ENCODE measurements at regions not wholly inside any gene's neighbourhood (a gene's known extent, or its start where the extent isn't known, plus 50 kb on each side); places are given as distances from the start of the nearest gene placed in this dataset.

- TF ChIP-seq, protein P1, sequence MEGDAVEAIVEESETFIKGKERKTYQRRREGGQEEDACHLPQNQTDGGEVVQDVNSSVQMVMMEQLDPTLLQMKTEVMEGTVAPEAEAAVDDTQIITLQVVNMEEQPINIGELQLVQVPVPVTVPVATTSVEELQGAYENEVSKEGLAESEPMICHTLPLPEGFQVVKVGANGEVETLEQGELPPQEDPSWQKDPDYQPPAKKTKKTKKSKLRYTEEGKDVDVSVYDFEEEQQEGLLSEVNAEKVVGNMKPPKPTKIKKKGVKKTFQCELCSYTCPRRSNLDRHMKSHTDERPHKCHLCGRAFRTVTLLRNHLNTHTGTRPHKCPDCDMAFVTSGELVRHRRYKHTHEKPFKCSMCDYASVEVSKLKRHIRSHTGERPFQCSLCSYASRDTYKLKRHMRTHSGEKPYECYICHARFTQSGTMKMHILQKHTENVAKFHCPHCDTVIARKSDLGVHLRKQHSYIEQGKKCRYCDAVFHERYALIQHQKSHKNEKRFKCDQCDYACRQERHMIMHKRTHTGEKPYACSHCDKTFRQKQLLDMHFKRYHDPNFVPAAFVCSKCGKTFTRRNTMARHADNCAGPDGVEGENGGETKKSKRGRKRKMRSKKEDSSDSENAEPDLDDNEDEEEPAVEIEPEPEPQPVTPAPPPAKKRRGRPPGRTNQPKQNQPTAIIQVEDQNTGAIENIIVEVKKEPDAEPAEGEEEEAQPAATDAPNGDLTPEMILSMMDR (IDR thresholded peaks at IDR 0.05; ENCODE audit: low read depth, low read length), result no peak
- TF ChIP-seq EZH2phosphoT487 (IDR thresholded peaks at IDR 0.05; ENCODE audit: low read depth), result no peak
Measured at GRCh38 chr6:151699719-151700118, 107.8 kb upstream of the ESR1 start.

Measured in OCI-LY3 (cell line).